Iris pigment epithelial cell (primary cell): ENCODE measurements at regions not wholly inside any gene's neighbourhood (a gene's known extent, or its start where the extent isn't known, plus 50 kb on each side); places are given as distances from the start of the nearest gene placed in this dataset.

ENCODE experiments used
- DNase-seq: peaks from one replicate; pipeline ENCODE4 v3.0.0-alpha.2; 2011; ENCODE audit warnings: low read depth

DNA sequence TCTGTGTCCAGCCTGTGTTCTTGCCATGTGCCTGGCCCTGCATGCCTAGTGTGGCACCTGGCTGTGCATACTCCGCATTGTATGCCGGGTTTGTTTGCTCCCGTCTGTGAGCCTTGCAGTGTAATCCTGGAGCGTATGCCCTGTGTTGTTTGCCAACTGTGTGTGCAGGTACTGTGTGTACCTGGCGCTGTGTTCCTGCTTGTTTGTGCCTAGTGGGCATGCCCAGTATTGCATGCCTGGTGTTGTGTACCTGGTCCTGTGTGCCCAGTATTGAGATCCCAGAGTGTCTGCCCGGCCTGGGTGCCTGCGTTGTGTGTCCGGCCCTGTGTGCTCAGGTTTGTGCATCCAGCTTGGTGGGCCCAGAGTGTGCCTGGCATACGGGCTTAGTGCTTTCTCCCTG, 54.5 kb upstream of the CHRNA7 start:
- no peak for DNase-seq

DNA sequence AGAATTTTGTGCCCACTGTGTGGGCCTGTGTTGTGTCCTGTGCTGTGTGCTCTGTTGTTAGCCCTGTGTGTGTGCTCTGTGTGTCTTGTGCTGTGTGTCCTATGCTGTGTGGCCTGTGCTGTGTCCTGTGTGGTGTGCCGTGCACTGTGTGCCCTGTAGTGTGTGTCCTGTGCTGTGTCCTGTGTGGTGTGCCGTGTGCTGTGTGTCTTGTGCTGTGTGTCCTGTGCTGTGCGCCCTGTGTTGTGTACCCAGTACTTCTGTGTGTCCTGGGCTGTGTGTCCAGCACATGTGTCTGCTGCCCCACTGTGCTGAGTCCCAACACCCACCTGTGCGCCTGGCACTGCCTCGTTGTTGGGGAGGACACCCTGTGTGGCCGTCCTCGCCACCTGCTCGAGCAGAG, 53.2 kb upstream of the CHRNA7 start:
- DNase-seq, result no peak

DNA sequence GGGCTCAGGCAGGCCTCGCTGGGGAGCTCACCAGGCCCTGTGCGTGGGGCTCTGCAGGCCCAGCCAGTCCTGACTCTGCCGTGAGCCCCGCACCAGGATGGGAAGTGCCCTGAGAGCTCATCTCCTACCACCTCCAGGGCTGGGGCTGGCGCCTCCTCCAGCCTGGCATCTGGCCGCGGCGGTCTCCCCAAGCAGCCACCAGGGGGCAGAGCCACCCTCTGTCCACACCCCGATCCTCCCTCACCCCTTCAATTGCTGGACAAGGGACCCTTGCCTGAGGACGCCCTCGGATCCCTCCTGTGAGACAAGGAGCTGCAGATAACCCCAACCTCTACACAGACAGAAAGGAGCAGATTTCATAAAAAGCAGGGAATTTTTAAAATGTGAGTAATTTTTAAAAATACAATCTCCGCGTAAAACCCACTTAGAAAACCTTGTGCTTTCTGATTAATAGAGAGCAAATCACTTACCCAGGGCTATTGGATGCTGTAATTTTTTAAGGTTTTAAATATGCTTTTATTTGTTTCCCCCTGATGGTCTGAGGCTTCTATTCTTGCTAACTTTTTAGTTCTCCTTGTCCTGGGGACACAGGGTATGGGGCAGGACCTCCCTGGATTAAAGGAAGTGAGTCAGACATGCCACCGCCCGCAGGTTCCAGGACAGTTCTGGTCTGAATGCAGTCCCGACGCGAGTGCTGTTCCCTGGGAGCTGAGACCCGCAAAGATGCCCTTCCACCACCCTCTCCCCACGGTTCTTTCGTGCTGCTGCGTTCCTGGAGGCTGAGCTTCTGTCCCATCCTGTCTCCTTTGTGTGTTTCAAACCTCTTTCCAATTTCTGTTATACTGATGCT, 52.3 kb upstream of the CHRNA7 start:
- peak; percentile 21 for DNase-seq
